ENCODE measurements at regions not wholly inside any gene's neighbourhood (a gene's known extent, or its start where the extent isn't known, plus 50 kb on each side); places are given as distances from the start of the nearest gene placed in this dataset.

- H3K4me3 ChIP-seq, result no peak overlapping the region
- no peaks in the 10 kb centered on the region for H3K4me1 ChIP-seq (ENCODE audit: control insufficient read depth, insufficient read depth, low read length)
- no peak for FAIRE-seq
- WGBS (ENCODE audit: insufficient coverage, insufficient replicate concordance, low lambda C conversion rate, missing lambda C conversion rate), result 0% methylated on average over 2 of the region's 2 CpGs
- no peaks in the 10 kb centered on the region for H3K9me3 ChIP-seq (replicated peaks; ENCODE audit: control insufficient read depth, insufficient read depth, low read length)
- no peak for DNase-seq (ENCODE audit: low read depth, low spot score)
- RAD21 ChIA-PET (ENCODE audit: unreplicated experiment), result no interaction called here
- H3K36me3 ChIP-seq (ENCODE audit: control insufficient read depth in 2 of 2, insufficient read depth in 2 of 2, low read length in 1 of 2), result no peaks in the 10 kb centered on the region
- H4K20me1 ChIP-seq (ENCODE audit: control insufficient read depth, insufficient read depth), result no peaks in the 10 kb centered on the region
- no TSS peak for BruUV-seq (replicated peaks)
- SMC1A ChIA-PET (ENCODE audit: uncharacterized antibody, unreplicated experiment), result no interaction called here
- in situ Hi-C loops (cut with MboI) (no loop called here), intact Hi-C loops (cut with micrococcal nuclease; ENCODE audit: unreplicated experiment) (no loop called here)
- POLR2A ChIA-PET, result no interaction called here
- H3K79me2 ChIP-seq (ENCODE audit: control insufficient read depth, insufficient read depth, low read length), result no peaks in the 10 kb centered on the region
- CTCF ChIA-PET, result no interaction called here
- no peak overlapping the region for H3K9ac ChIP-seq (ENCODE audit: control insufficient read depth, insufficient read depth, low read length)
- H3K27ac ChIP-seq (ENCODE audit: control insufficient read depth, insufficient read depth), result no peak overlapping the region
- no peak overlapping the region for H2AFZ ChIP-seq (ENCODE audit: control insufficient read depth, low read depth, low read length)
- ATAC-seq, result no peak
- 0 out of 4 replicates have a peak, but pooled peaks cover 0 to 3% of the 10 kb centered on the region in 2 experiments for H3K27me3 ChIP-seq (replicated peaks in 1 of 2; ENCODE audit: control insufficient read depth in 2 of 2, insufficient read depth in 2 of 2, low read length in 1 of 2)
- H3K4me2 ChIP-seq (ENCODE audit: control insufficient read depth, insufficient read depth), result no peak overlapping the region
- TF ChIP-seq CHD4 (IDR thresholded peaks at IDR 0.05), result no peak
- no peak for TF ChIP-seq PRDM15 (CRISPR knock-in tag; IDR thresholded peaks at IDR 0.05)
- TF ChIP-seq CTCF (IDR thresholded peaks at IDR 0.05 in 2 of 3, conservative IDR thresholded peaks at IDR 0.05 in 1 of 3; ENCODE audit: control insufficient read depth in 2 of 3, extremely low read depth in 1 of 3, insufficient read depth in 1 of 3, low read depth in 3 of 3, low read length in 3 of 3), result no peak
- no peak for TF ChIP-seq CBX3 (IDR thresholded peaks at IDR 0.05; ENCODE audit: borderline replicate concordance, low read depth)
- TF ChIP-seq REST (IDR thresholded peaks at IDR 0.05; ENCODE audit: low read depth, low read length), result no peak
- TF ChIP-seq RELB (IDR thresholded peaks at IDR 0.05; ENCODE audit: low read depth), result no peak
- TF ChIP-seq TARDBP (IDR thresholded peaks at IDR 0.05; ENCODE audit: borderline replicate concordance), result no peak
- no peak for TF ChIP-seq BCL3 (IDR thresholded peaks at IDR 0.05; ENCODE audit: borderline replicate concordance, insufficient read depth, low read depth, low read length, poor library complexity, severe bottlenecking)
- no peak for TF ChIP-seq RUNX3 (IDR thresholded peaks at IDR 0.05; ENCODE audit: low read length)
- no peak for TF ChIP-seq CBX5 (IDR thresholded peaks at IDR 0.05; ENCODE audit: low read depth)
- TF ChIP-seq ZNF274 (IDR thresholded peaks at IDR 0.05; ENCODE audit: insufficient read depth, insufficient read length), result no peak
Observed at GRCh38 chr11:127443297-127443696, 442.7 kb upstream of the KIRREL3 start.

Data from GM12878 (cell line).